Progenitor cell of endocrine pancreas (in vitro differentiated cells): ENCODE measurements at regions not wholly inside any gene's neighbourhood (a gene's known extent, or its start where the extent isn't known, plus 50 kb on each side); places are given as distances from the start of the nearest gene placed in this dataset.

ENCODE experiments used
- DNase-seq: peaks from one replicate; pipeline ENCODE4 v3.0.0; 2021; ENCODE audit warnings: low spot score; ENCODE audit not compliant: unreplicated experiment
- H3K27ac Mint-ChIP-seq: 2 replicates; pipeline ENCODE4 v1.8.0; 2021; ENCODE audit warnings: mild to moderate bottlenecking, moderate library complexity, mixed read lengths
- H3K27me3 Mint-ChIP-seq: 2 replicates; pipeline ENCODE4 v1.8.0; 2021; ENCODE audit warnings: mixed read lengths
- H3K36me3 Mint-ChIP-seq: 2 replicates; pipeline ENCODE4 v1.8.0; 2022; ENCODE audit warnings: mixed read lengths; ENCODE audit not compliant: insufficient read depth
- H3K4me1 Mint-ChIP-seq: 2 replicates; pipeline ENCODE4 v1.8.0; 2021; ENCODE audit warnings: low read depth, mixed read lengths
- H3K4me3 Mint-ChIP-seq: 2 replicates; pipeline ENCODE4 v1.8.0; 2021; ENCODE audit warnings: low read depth, mild to moderate bottlenecking, moderate library complexity, mixed read lengths
- H3K9me3 Mint-ChIP-seq: 2 replicates; pipeline ENCODE4 v1.8.0; 2021; ENCODE audit warnings: low read depth, mixed read lengths
- TF ChIP-seq, protein P1 (sequence below): fragments of 200-600 bp; sonication (generic); IDR thresholded peaks from one replicate; pipeline ENCODE4 v1.5.0; 2021; ENCODE audit warnings: antibody characterized with exemption, mild to moderate bottlenecking; ENCODE audit not compliant: unreplicated experiment

DNA sequence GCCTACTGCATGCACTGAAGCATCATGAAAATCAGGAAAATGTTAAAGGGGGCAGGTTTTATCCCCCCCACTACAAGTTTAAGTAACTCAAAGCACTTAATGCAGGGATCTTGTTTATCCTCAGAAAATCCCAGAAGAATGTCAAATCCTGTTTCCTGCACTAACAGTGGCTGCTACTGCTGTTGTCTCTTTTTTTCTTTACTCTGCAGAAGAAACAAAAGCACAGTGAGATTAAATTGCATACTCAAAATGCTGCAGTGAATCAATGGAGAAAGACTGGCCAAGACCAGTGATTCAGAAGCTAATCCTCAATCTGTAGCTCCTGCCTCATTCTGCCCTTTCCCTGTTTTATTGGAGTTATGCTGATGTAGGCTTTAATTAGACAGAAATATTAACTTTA is 332.3 kb upstream of the FIGN start:
- H3K27ac Mint-ChIP-seq, result no peak overlapping the region
- no peaks in the 10 kb centered on the region for H3K36me3 Mint-ChIP-seq
- no peaks in the 10 kb centered on the region for H3K4me1 Mint-ChIP-seq
- TF ChIP-seq, protein P1, sequence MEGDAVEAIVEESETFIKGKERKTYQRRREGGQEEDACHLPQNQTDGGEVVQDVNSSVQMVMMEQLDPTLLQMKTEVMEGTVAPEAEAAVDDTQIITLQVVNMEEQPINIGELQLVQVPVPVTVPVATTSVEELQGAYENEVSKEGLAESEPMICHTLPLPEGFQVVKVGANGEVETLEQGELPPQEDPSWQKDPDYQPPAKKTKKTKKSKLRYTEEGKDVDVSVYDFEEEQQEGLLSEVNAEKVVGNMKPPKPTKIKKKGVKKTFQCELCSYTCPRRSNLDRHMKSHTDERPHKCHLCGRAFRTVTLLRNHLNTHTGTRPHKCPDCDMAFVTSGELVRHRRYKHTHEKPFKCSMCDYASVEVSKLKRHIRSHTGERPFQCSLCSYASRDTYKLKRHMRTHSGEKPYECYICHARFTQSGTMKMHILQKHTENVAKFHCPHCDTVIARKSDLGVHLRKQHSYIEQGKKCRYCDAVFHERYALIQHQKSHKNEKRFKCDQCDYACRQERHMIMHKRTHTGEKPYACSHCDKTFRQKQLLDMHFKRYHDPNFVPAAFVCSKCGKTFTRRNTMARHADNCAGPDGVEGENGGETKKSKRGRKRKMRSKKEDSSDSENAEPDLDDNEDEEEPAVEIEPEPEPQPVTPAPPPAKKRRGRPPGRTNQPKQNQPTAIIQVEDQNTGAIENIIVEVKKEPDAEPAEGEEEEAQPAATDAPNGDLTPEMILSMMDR, result no peak
- no peaks in the 10 kb centered on the region for H3K27me3 Mint-ChIP-seq
- no peaks in the 10 kb centered on the region for H3K9me3 Mint-ChIP-seq
- no peak overlapping the region for H3K4me3 Mint-ChIP-seq
- DNase-seq, result no peak

DNA sequence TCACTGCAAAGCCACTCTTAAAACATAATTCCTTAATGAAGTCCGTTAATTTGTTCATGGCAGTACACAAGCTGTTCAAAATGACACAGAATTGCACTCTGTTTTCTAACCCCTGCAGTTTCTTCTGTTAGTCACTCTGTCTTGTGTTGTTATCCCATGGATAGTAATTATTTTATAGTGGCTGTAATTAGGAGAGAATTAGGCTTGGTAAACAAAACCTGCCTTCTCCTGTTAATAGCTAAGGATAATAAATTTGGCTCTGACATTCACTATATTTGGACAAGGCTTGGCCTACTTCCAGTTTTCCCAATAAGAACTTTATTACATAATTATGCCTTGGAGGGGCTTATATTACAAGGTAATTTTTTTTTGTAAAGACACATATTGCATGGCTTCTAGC is 330.3 kb upstream of the FIGN start:
- Mint-ChIP-seq H3K27me3 (peaks cover under 1% of the 10 kb centered on the region), H3K4me3 (no peak overlapping the region), H3K4me1 (no peaks in the 10 kb centered on the region), H3K9me3 (no peaks in the 10 kb centered on the region), H3K36me3 (no peaks in the 10 kb centered on the region), H3K27ac (no peak overlapping the region)
- TF ChIP-seq, protein P1, result no peak
- no peak for DNase-seq

DNA sequence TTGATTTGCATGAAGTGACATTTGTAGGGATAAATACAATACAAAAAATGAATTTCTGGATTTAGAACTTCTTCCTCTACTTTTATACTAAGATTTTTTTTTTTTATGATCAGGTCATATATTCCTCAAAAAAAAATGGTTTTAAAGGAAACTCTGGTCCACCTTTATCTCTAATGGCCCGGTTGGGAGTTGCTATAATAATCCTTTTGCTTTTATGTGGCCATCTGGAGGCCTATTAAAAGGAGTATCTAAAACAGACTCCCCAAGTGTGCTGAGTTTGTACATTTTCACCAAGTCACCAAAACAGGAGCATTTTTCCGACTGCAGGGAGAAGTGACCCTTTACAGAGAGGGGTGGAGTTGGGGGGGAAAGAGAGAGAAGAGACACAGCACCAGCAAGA is 329.2 kb upstream of the FIGN start:
- TF ChIP-seq, protein P1, result no peak
- Mint-ChIP-seq H3K4me3 (no peak overlapping the region), H3K27me3 (peaks cover 5% of the 10 kb centered on the region), H3K4me1 (no peaks in the 10 kb centered on the region), H3K36me3 (no peaks in the 10 kb centered on the region), H3K9me3 (no peaks in the 10 kb centered on the region), H3K27ac (no peak overlapping the region)
- DNase-seq, result no peak

DNA sequence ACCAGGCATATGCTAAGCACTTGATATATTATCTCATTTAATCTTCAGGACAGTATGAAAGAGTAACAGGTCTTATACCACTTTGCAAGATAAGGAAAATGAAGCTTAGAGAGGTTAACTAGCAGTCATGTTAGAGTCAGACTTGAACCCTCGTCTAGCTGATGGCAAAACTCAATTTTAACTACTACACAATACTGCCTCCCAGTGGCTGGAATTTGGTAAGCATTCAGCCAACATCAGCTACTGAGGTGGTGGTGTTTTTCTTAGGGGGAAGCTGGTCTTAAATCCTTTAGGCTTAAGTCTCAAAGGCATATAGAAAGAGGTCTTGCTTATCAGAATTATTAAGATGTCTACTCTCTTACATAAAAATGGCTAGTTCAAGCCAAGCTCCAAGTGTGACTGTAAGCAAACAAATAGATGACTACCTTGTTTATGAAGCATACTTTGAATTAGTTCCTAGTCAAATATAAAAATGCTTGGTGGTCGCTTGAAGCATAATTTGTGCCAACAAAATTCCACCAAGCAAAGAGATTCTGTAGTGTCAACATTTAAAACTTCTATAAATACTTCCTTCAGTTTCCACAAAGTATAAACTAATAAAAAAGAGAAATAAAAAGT is 325.4 kb upstream of the FIGN start:
- DNase-seq, result peak; percentile 18
- Mint-ChIP-seq H3K9me3 (no peaks in the 10 kb centered on the region), H3K4me1 (no peaks in the 10 kb centered on the region), H3K27ac (no peak overlapping the region), H3K36me3 (no peaks in the 10 kb centered on the region), H3K27me3 (peaks cover 19% of the 10 kb centered on the region), H3K4me3 (no peak overlapping the region)
- TF ChIP-seq, protein P1, result peak; percentile 75

DNA sequence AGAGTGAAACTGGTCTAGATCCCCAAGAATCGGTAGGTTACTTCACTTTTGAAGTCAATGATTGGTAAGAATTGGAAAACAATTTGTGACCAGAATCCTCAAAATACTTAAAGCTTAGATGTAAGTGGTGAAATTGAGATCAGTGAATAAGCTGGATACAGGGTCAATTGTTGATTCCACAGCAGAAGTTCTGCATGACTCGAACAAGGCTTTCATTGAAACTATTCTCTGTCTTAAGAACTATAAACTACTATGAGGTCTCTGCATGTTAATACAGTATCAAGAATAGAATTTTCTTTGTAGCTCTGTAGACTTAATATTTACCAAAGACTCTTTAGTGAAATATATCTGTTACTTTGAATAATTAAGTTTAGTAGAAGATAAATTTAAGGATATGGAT is 324.2 kb upstream of the FIGN start:
- TF ChIP-seq, protein P1, result no peak
- Mint-ChIP-seq H3K27ac (no peak overlapping the region), H3K36me3 (no peaks in the 10 kb centered on the region), H3K27me3 (peaks cover 19% of the 10 kb centered on the region), H3K4me3 (no peak overlapping the region), H3K4me1 (no peaks in the 10 kb centered on the region), H3K9me3 (no peaks in the 10 kb centered on the region)
- DNase-seq, result no peak
